ENCODE measurements at regions not wholly inside any gene's neighbourhood (a gene's known extent, or its start where the extent isn't known, plus 50 kb on each side); places are given as distances from the start of the nearest gene placed in this dataset.

DNA sequence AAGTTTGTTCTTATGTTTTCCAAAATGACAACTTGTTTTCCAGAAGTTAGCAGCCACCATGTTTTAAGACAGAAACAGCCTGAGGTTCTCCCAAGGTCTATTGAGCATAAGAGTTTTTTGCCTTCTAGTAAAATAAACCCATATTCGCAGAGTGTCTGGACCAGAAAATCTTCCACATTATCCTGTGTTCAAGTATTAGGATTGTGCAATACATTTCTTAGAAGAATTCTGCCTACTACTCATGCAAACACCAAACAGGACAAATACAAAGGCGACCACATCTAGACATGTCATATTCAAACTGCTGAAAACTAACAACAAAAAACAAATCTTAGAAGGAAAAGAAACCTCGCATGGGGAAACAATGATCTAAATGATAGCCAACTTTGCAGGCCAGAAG, 145.4 kb upstream of the AHI1 start:
- Histone ChIP-seq H3K27ac (ENCODE audit: low read depth, low read length) (no peak overlapping the region), H3K9me3 (ENCODE audit: control insufficient read depth in 3 of 3, low read length in 3 of 3) (no peaks in the 10 kb centered on the region), H3K9ac (ENCODE audit: low read depth in 1 of 3, low read length in 3 of 3) (no peak overlapping the region), H3K4me3 (ENCODE audit: low read length in 3 of 3) (no peak overlapping the region), H3K4me1 (ENCODE audit: control insufficient read depth in 3 of 3, insufficient read depth in 3 of 3, low read length in 3 of 3) (no peaks in the 10 kb centered on the region), H3K27me3 (ENCODE audit: control insufficient read depth in 3 of 3, insufficient read depth in 3 of 3, low read length in 3 of 3) (no peaks in the 10 kb centered on the region), H3K36me3 (ENCODE audit: control insufficient read depth in 3 of 3, insufficient read depth in 3 of 3, low read length in 3 of 3) (no peaks in the 10 kb centered on the region)

- no peaks in the 10 kb centered on the region for H3K36me3 ChIP-seq (ENCODE audit: control insufficient read depth in 3 of 3, insufficient read depth in 3 of 3, low read length in 3 of 3)
- H3K27me3 ChIP-seq (ENCODE audit: control insufficient read depth in 3 of 3, insufficient read depth in 3 of 3, low read length in 3 of 3): no peaks in the 10 kb centered on the region
- no peak overlapping the region for H3K27ac ChIP-seq (ENCODE audit: low read depth, low read length)
- H3K9ac ChIP-seq (ENCODE audit: low read depth in 1 of 3, low read length in 3 of 3): no peak overlapping the region
- H3K9me3 ChIP-seq (ENCODE audit: control insufficient read depth in 3 of 3, low read length in 3 of 3): no peaks in the 10 kb centered on the region
- no peaks in the 10 kb centered on the region for H3K4me1 ChIP-seq (ENCODE audit: control insufficient read depth in 3 of 3, insufficient read depth in 3 of 3, low read length in 3 of 3)
- H3K4me3 ChIP-seq (ENCODE audit: low read length in 3 of 3): no peak overlapping the region
Measured at GRCh38 chr6:135644394-135644793, 146.9 kb upstream of the AHI1 start.

- Histone ChIP-seq H3K9ac (ENCODE audit: low read depth in 1 of 3, low read length in 3 of 3) (no peak overlapping the region), H3K4me3 (ENCODE audit: low read length in 3 of 3) (no peak overlapping the region), H3K27me3 (ENCODE audit: control insufficient read depth in 3 of 3, insufficient read depth in 3 of 3, low read length in 3 of 3) (no peaks in the 10 kb centered on the region), H3K27ac (ENCODE audit: low read depth, low read length) (no peak overlapping the region), H3K36me3 (ENCODE audit: control insufficient read depth in 3 of 3, insufficient read depth in 3 of 3, low read length in 3 of 3) (no peaks in the 10 kb centered on the region), H3K9me3 (ENCODE audit: control insufficient read depth in 3 of 3, low read length in 3 of 3) (no peaks in the 10 kb centered on the region), H3K4me1 (ENCODE audit: control insufficient read depth in 3 of 3, insufficient read depth in 3 of 3, low read length in 3 of 3) (no peaks in the 10 kb centered on the region)
Measured at GRCh38 chr6:135647521-135647920, 150.0 kb upstream of the AHI1 start.

GRCh38 chr6:135651964-135652755, 154.6 kb upstream of the AHI1 start:
- Histone ChIP-seq H3K9me3 (ENCODE audit: control insufficient read depth in 3 of 3, low read length in 3 of 3) (peaks cover 0 to 3% (median 0%) of the 10 kb centered on the region in 3 donors), H3K27ac (ENCODE audit: low read depth, low read length) (no peak overlapping the region), H3K36me3 (ENCODE audit: control insufficient read depth in 3 of 3, insufficient read depth in 3 of 3, low read length in 3 of 3) (no peaks in the 10 kb centered on the region), H3K27me3 (ENCODE audit: control insufficient read depth in 3 of 3, insufficient read depth in 3 of 3, low read length in 3 of 3) (no peaks in the 10 kb centered on the region), H3K4me3 (ENCODE audit: low read length in 3 of 3) (no peak overlapping the region), H3K9ac (ENCODE audit: low read depth in 1 of 3, low read length in 3 of 3) (no peak overlapping the region), H3K4me1 (ENCODE audit: control insufficient read depth in 3 of 3, insufficient read depth in 3 of 3, low read length in 3 of 3) (no peaks in the 10 kb centered on the region)

DNA sequence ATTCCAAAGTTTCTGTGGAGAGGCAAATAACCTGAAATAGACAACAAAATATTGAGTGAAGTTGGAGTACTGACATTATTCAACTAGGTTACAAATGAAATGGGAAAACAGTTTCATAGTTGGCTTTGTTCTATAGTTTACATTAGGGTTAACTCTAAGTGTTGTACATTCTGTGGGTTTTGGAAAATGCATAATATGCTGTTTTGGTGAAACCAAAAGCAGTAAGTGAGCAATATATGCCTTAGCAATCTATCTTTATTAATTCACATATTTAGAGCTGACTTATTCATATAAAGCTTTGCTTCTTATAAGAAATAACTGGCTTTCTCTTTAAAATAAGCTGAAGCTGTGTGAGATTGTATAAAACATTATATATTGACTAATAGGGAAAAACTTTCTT, 157.5 kb upstream of the AHI1 start:
- H3K27ac ChIP-seq (ENCODE audit: low read depth, low read length): no peak overlapping the region
- no peaks in the 10 kb centered on the region for H3K36me3 ChIP-seq (ENCODE audit: control insufficient read depth in 3 of 3, insufficient read depth in 3 of 3, low read length in 3 of 3)
- no peaks in the 10 kb centered on the region for H3K4me1 ChIP-seq (ENCODE audit: control insufficient read depth in 3 of 3, insufficient read depth in 3 of 3, low read length in 3 of 3)
- no peak overlapping the region for H3K4me3 ChIP-seq (ENCODE audit: low read length in 3 of 3)
- H3K9ac ChIP-seq (ENCODE audit: low read depth in 1 of 3, low read length in 3 of 3): no peak overlapping the region
- H3K9me3 ChIP-seq (ENCODE audit: control insufficient read depth in 3 of 3, low read length in 3 of 3): peaks cover 0 to 3% (median 0%) of the 10 kb centered on the region in 3 donors
- no peaks in the 10 kb centered on the region for H3K27me3 ChIP-seq (ENCODE audit: control insufficient read depth in 3 of 3, insufficient read depth in 3 of 3, low read length in 3 of 3)

DNA sequence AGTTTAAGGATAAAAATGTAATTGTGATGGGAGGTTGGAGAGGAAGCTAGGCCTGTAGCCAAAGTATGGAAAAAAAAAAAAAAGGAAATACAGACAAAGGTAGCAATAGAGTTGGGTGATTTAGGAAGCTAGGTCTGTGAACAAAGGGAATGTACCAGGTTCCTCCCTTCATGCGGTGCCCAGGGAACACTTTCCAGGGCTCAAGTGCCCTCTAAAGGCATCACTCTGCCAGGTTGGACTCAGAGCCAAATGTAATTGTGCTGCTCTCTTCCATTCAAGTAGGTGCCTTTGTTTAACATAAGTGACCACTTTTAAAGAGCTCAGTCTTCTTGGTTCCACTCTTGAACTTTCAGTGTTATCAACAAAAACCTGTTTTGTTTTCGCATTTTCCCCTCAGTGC, 159.7 kb upstream of the AHI1 start:
- Histone ChIP-seq H3K9ac (ENCODE audit: low read depth in 1 of 3, low read length in 3 of 3) (no peak overlapping the region), H3K9me3 (ENCODE audit: control insufficient read depth in 3 of 3, low read length in 3 of 3) (peaks cover 0 to 3% (median 0%) of the 10 kb centered on the region in 3 donors), H3K36me3 (ENCODE audit: control insufficient read depth in 3 of 3, insufficient read depth in 3 of 3, low read length in 3 of 3) (no peaks in the 10 kb centered on the region), H3K4me3 (ENCODE audit: low read length in 3 of 3) (no peak overlapping the region), H3K4me1 (ENCODE audit: control insufficient read depth in 3 of 3, insufficient read depth in 3 of 3, low read length in 3 of 3) (no peaks in the 10 kb centered on the region), H3K27me3 (ENCODE audit: control insufficient read depth in 3 of 3, insufficient read depth in 3 of 3, low read length in 3 of 3) (no peaks in the 10 kb centered on the region), H3K27ac (ENCODE audit: low read depth, low read length) (no peak overlapping the region)

DNA sequence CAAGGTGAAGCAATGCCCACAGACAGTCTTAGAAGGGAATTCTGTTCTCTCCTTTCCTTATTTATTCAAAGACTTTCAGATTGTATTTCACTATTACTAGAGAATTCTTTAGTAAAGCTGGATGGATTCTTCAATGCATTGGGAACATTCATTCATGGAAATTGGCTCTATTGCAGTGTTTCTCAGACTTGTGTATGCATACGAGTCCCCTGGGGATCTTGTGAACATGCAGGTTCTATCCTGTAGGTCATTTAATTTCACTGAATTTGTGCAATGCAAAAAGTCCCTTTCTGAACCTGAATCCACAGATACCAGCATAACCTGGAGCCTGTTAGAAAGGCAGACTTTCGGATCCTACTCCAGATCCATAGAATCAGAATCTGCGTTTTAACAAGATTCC, 160.9 kb upstream of the AHI1 start:
- H3K4me1 ChIP-seq (ENCODE audit: control insufficient read depth in 3 of 3, insufficient read depth in 3 of 3, low read length in 3 of 3): no peaks in the 10 kb centered on the region
- H3K36me3 ChIP-seq (ENCODE audit: control insufficient read depth in 3 of 3, insufficient read depth in 3 of 3, low read length in 3 of 3): no peaks in the 10 kb centered on the region
- no peaks in the 10 kb centered on the region for H3K27me3 ChIP-seq (ENCODE audit: control insufficient read depth in 3 of 3, insufficient read depth in 3 of 3, low read length in 3 of 3)
- H3K9ac ChIP-seq (ENCODE audit: low read depth in 1 of 3, low read length in 3 of 3): no peak overlapping the region
- no peak overlapping the region for H3K27ac ChIP-seq (ENCODE audit: low read depth, low read length)
- H3K4me3 ChIP-seq (ENCODE audit: low read length in 3 of 3): no peak overlapping the region
- peaks cover 0 to 3% (median 0%) of the 10 kb centered on the region in 3 donors for H3K9me3 ChIP-seq (ENCODE audit: control insufficient read depth in 3 of 3, low read length in 3 of 3)

DNA sequence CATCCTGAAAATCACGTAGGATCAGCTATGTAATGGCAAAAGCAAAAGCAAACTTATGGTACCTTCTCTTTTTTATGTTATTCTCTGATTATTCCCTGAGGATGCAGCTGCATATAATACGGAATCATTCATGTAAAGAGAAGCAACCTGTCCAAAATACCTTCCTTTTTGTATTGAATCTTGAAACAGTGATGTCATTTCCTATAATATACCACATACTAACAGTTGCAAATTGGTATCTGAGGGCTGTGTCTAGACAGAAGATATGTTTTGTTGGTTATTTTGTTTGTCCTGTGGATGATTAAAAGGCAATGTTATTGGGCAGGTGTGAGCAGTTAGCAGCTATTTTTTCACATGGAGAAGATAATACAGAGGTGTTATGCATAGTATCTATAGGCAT, 161.4 kb upstream of the AHI1 start:
- no peaks in the 10 kb centered on the region for H3K27me3 ChIP-seq (ENCODE audit: control insufficient read depth in 3 of 3, insufficient read depth in 3 of 3, low read length in 3 of 3)
- H3K9me3 ChIP-seq (ENCODE audit: control insufficient read depth in 3 of 3, low read length in 3 of 3): peaks cover 0 to 3% (median 0%) of the 10 kb centered on the region in 3 donors

GRCh38 chr6:135664527-135664926, 167.0 kb upstream of the AHI1 start:
- H3K4me3 ChIP-seq (ENCODE audit: low read length in 3 of 3): no peak overlapping the region
- H3K9me3 ChIP-seq (ENCODE audit: control insufficient read depth in 3 of 3, low read length in 3 of 3): no peaks in the 10 kb centered on the region
- H3K9ac ChIP-seq (ENCODE audit: low read depth in 1 of 3, low read length in 3 of 3): no peak overlapping the region
- H3K36me3 ChIP-seq (ENCODE audit: control insufficient read depth in 3 of 3, insufficient read depth in 3 of 3, low read length in 3 of 3): no peaks in the 10 kb centered on the region
- H3K27me3 ChIP-seq (ENCODE audit: control insufficient read depth in 3 of 3, insufficient read depth in 3 of 3, low read length in 3 of 3): no peaks in the 10 kb centered on the region
- peaks cover 3 to 5% (median 4%) of the 10 kb centered on the region in 3 donors for H3K4me1 ChIP-seq (ENCODE audit: control insufficient read depth in 3 of 3, insufficient read depth in 3 of 3, low read length in 3 of 3)
- H3K27ac ChIP-seq (ENCODE audit: low read depth, low read length): no peak overlapping the region

More for the DNA sequence above, 161.4 kb upstream of the AHI1 start:
- no peak overlapping the region for H3K9ac ChIP-seq (ENCODE audit: low read depth in 1 of 3, low read length in 3 of 3)
- H3K36me3 ChIP-seq (ENCODE audit: control insufficient read depth in 3 of 3, insufficient read depth in 3 of 3, low read length in 3 of 3): no peaks in the 10 kb centered on the region
- H3K4me3 ChIP-seq (ENCODE audit: low read length in 3 of 3): no peak overlapping the region
- no peaks in the 10 kb centered on the region for H3K4me1 ChIP-seq (ENCODE audit: control insufficient read depth in 3 of 3, insufficient read depth in 3 of 3, low read length in 3 of 3)
- H3K27ac ChIP-seq (ENCODE audit: low read depth, low read length): no peak overlapping the region

- H3K27ac ChIP-seq (ENCODE audit: low read depth, low read length): no peak overlapping the region
- no peak overlapping the region for H3K9ac ChIP-seq (ENCODE audit: low read depth in 1 of 3, low read length in 3 of 3)
- no peaks in the 10 kb centered on the region for H3K9me3 ChIP-seq (ENCODE audit: control insufficient read depth in 3 of 3, low read length in 3 of 3)
- no peaks in the 10 kb centered on the region for H3K27me3 ChIP-seq (ENCODE audit: control insufficient read depth in 3 of 3, insufficient read depth in 3 of 3, low read length in 3 of 3)
- peaks cover 3 to 5% (median 4%) of the 10 kb centered on the region in 3 donors for H3K4me1 ChIP-seq (ENCODE audit: control insufficient read depth in 3 of 3, insufficient read depth in 3 of 3, low read length in 3 of 3)
- H3K4me3 ChIP-seq (ENCODE audit: low read length in 3 of 3): no peak overlapping the region
- no peaks in the 10 kb centered on the region for H3K36me3 ChIP-seq (ENCODE audit: control insufficient read depth in 3 of 3, insufficient read depth in 3 of 3, low read length in 3 of 3)
Measured at GRCh38 chr6:135665935-135666334, 168.4 kb upstream of the AHI1 start.

Data from skeletal muscle tissue (tissue), 3 donors.